ENCODE measurements at regions not wholly inside any gene's neighbourhood (a gene's known extent, or its start where the extent isn't known, plus 50 kb on each side); places are given as distances from the start of the nearest gene placed in this dataset.

DNA sequence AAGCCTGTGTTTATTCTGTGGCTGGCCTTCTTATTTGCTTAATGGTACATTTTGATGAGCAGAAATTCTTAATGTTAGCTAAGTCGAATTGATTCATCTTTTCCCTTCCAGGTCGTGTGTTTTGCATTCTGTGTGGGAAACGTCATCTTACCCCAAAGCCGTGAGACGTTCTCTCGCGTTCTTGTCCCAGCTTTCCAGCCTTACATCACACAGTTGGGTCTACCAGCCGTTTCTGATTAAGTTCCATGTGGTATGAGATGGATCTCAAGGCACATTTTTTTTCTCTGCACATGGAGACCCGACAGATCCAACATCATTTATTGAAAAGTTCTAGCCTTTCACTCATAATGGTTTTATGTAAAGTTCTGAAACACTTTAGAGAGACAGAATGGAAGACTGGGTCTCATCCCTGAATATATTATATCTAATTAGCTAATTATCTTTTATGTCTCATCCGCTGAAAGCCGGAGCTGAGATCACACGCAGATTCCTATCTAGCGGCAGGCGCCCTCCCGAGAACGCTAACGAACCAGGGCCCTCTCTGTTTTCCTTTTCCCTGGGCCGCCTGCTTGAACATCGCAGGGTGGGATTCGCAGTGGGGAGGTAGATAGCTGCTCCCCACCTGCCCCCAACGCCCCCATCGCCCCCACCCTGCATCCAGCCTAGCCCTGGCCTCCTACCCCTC lies 1162.2 kb downstream of the BRD1 start:
- Histone ChIP-seq H3K27ac (ENCODE audit: low read depth, low read length) (no peak overlapping the region), H3K4me1 (ENCODE audit: control insufficient read depth in 5 of 5, insufficient read depth in 5 of 5, low read length in 5 of 5) (no peaks in the 10 kb centered on the region), H3K9me3 (ENCODE audit: control insufficient read depth in 5 of 5, low read length in 5 of 5) (peaks cover 0 to 18% (median 14%) of the 10 kb centered on the region in 5 donors), H3K36me3 (ENCODE audit: control insufficient read depth in 5 of 5, insufficient read depth in 5 of 5, low read length in 5 of 5) (no peaks in the 10 kb centered on the region), H3K27me3 (ENCODE audit: control insufficient read depth in 5 of 5, insufficient read depth in 4 of 5, low read length in 5 of 5) (peaks cover 0 to 13% (median 5%) of the 10 kb centered on the region in 5 donors), H3K9ac (ENCODE audit: low read length in 5 of 5) (no peak overlapping the region), H3K4me3 (ENCODE audit: low read depth in 1 of 5, low read length in 5 of 5) (no peak overlapping the region)

DNA sequence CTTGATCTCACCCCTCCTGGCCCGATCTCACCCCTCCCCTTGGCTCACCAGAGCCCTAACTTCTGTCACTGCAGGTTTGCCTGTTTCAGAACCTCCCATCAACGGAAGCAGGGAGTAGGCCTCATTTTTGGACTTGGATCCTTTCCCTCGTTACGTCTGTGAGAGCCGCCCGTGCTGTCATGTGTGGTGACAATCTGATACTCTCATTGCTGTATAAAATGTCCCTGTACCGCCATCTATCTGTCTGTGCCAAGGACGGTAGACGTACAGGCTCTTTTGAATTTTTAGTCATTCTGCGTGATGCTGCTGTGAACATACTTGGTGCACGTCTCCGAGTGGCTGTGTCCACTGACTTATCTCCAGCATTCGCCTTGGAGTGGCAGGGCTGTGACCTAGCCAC lies 1163.1 kb downstream of the BRD1 start:
- Histone ChIP-seq H3K9ac (ENCODE audit: low read length in 5 of 5) (no peak overlapping the region), H3K27ac (ENCODE audit: low read depth, low read length) (no peak overlapping the region)

DNA sequence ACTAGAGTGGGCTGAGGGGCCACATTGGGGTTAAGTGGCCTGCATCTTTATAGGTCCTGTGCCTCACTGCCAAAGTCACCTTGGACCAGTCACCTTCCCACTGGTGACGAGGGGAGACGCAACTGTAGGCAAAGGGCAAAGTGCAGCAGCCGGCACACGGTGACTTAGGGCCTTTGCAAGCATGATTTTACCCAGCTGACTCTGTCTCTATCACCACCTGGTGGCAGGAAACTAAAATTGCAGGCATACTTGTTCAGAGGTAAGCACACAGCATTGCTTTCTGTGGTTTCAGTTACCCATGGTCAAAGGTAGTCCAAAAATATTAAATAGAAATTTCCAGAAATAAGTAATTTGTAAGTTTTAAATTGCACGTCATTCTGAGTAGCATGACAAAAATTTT lies 1164.4 kb downstream of the BRD1 start:
- Histone ChIP-seq H3K27me3 (ENCODE audit: control insufficient read depth in 5 of 5, insufficient read depth in 4 of 5, low read length in 5 of 5) (peaks cover 0 to 16% (median 8%) of the 10 kb centered on the region in 5 donors), H3K4me3 (ENCODE audit: low read depth in 1 of 5, low read length in 5 of 5) (no peak overlapping the region), H3K9ac (ENCODE audit: low read length in 5 of 5) (no peak overlapping the region), H3K36me3 (ENCODE audit: control insufficient read depth in 5 of 5, insufficient read depth in 5 of 5, low read length in 5 of 5) (no peaks in the 10 kb centered on the region), H3K9me3 (ENCODE audit: control insufficient read depth in 5 of 5, low read length in 5 of 5) (peaks cover 0 to 18% (median 14%) of the 10 kb centered on the region in 5 donors), H3K27ac (ENCODE audit: low read depth, low read length) (no peak overlapping the region), H3K4me1 (ENCODE audit: control insufficient read depth in 5 of 5, insufficient read depth in 5 of 5, low read length in 5 of 5) (no peaks in the 10 kb centered on the region)

More for the DNA sequence above, 1163.1 kb downstream of the BRD1 start:
- Histone ChIP-seq H3K4me3 (ENCODE audit: low read depth in 1 of 5, low read length in 5 of 5) (no peak overlapping the region), H3K9me3 (ENCODE audit: control insufficient read depth in 5 of 5, low read length in 5 of 5) (peaks cover 0 to 18% (median 14%) of the 10 kb centered on the region in 5 donors), H3K36me3 (ENCODE audit: control insufficient read depth in 5 of 5, insufficient read depth in 5 of 5, low read length in 5 of 5) (no peaks in the 10 kb centered on the region), H3K4me1 (ENCODE audit: control insufficient read depth in 5 of 5, insufficient read depth in 5 of 5, low read length in 5 of 5) (no peaks in the 10 kb centered on the region), H3K27me3 (ENCODE audit: control insufficient read depth in 5 of 5, insufficient read depth in 4 of 5, low read length in 5 of 5) (peaks cover 0 to 13% (median 4%) of the 10 kb centered on the region in 5 donors)

DNA sequence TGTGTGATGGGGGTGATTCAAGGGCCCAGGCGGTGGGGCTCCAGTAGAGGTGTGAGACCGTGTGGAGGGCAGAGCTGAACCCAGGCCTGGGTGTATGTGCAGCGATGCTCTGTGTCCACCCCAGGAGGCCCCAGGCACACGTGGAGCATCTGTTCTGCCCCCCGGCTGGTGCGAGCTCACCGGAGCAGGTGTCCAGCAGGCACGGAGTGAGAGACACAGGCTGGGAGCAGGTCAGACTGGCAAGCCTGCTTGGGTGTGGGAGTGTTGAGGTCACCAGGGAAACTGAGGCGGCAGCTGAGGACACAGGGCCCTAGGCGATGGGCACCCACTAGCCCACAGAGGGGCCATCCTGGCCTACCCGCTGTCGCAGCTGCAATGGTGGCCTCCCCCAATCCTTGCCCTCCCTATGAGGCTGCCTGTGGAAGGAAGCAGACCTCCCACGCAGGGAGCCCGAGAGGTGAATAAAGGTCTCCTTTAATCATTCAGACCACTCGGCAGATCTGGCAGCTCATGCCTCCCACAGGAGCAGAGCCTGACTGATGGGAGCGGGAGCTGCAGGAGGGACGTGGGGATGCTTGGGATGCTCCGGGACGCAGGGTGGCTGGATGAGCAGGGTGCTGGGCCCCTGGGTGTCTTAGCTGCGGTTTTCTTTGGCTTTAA lies 1165.1 kb downstream of the BRD1 start:
- Histone ChIP-seq H3K4me1 (ENCODE audit: control insufficient read depth in 5 of 5, insufficient read depth in 5 of 5, low read length in 5 of 5) (no peaks in the 10 kb centered on the region), H3K27me3 (ENCODE audit: control insufficient read depth in 5 of 5, insufficient read depth in 4 of 5, low read length in 5 of 5) (peaks cover 0 to 16% (median 8%) of the 10 kb centered on the region in 5 donors), H3K36me3 (ENCODE audit: control insufficient read depth in 5 of 5, insufficient read depth in 5 of 5, low read length in 5 of 5) (no peaks in the 10 kb centered on the region), H3K9ac (ENCODE audit: low read length in 5 of 5) (no peak overlapping the region), H3K9me3 (ENCODE audit: control insufficient read depth in 5 of 5, low read length in 5 of 5) (peaks cover 0 to 18% (median 14%) of the 10 kb centered on the region in 5 donors), H3K4me3 (ENCODE audit: low read depth in 1 of 5, low read length in 5 of 5) (no peak overlapping the region), H3K27ac (ENCODE audit: low read depth, low read length) (no peak overlapping the region)

DNA sequence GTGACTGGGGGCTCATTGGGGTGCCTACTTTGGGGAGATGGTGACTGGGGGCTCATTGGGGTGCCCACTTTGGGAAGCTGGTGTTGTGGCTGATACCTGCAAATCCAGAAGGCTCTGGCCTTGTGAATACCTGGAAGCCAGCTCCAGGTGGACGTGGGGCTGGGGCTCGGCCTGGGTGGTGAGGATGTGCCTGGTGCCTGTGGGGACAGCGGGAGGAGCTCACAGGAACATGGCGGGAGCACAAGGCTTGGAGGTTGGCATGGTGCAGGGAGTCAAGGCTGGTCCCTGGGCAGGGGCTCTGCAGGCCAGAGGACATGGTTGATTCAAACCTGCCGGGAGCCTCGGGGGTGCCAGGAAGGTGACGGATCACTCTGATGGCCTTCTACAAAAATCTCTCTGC lies 1165.7 kb downstream of the BRD1 start:
- Histone ChIP-seq H3K9me3 (ENCODE audit: control insufficient read depth in 5 of 5, low read length in 5 of 5) (peaks cover 0 to 18% (median 14%) of the 10 kb centered on the region in 5 donors), H3K27ac (ENCODE audit: low read depth, low read length) (no peak overlapping the region), H3K27me3 (ENCODE audit: control insufficient read depth in 5 of 5, insufficient read depth in 4 of 5, low read length in 5 of 5) (peaks cover 0 to 16% (median 8%) of the 10 kb centered on the region in 5 donors), H3K4me1 (ENCODE audit: control insufficient read depth in 5 of 5, insufficient read depth in 5 of 5, low read length in 5 of 5) (no peaks in the 10 kb centered on the region), H3K9ac (ENCODE audit: low read length in 5 of 5) (no peak overlapping the region), H3K4me3 (ENCODE audit: low read depth in 1 of 5, low read length in 5 of 5) (no peak overlapping the region), H3K36me3 (ENCODE audit: control insufficient read depth in 5 of 5, insufficient read depth in 5 of 5, low read length in 5 of 5) (no peaks in the 10 kb centered on the region)

DNA sequence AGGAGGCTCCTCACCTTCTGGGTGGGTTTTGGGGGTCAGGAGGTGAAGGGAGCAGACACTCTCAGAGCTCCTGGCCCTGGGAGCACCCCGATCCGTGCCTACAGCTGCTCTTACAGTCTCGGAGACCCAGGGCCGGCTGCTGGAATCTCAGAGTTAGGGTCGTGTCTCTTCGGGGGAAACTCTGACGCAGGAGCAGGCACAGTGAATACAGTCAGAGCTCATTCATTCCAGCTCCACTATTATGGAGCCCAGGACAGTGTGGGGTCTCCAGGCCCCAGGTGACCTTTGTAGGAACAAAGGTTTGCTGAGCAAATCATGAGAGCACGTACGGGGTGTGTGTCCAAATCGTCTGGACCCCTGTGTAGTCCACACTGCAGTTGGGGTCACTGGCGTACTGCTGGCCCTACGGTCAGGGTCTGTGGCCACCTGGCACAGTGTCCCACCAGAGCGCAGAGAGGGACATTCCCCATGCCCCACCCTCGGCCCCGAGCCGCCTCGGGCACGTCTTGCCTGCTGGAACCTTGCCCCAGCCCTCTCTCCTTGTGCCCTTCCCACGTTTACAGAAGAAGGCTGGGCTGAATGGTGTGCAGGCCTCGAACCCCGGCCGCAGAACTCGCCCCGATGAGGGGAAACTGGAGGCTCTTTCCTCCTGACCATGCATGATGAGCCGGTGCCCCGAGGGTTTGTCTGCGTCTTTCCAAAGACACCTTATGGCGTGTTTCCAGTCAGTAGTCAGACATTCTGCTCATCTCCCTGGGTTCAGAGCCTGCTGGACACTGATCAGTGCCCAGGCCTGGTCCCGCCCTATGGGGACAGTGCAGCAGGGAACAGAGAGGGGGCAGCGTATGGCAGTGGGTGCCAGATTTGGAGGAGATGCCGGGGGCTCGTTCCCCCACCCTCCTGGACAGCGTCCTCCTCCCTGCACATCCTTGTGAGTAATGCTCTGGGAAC lies 1166.6 kb downstream of the BRD1 start:
- H3K27ac ChIP-seq (ENCODE audit: low read depth, low read length) = no peak overlapping the region
- no peaks in the 10 kb centered on the region for H3K4me1 ChIP-seq (ENCODE audit: control insufficient read depth in 5 of 5, insufficient read depth in 5 of 5, low read length in 5 of 5)
- H3K27me3 ChIP-seq (ENCODE audit: control insufficient read depth in 5 of 5, insufficient read depth in 4 of 5, low read length in 5 of 5) = peaks cover 0 to 12% (median 8%) of the 10 kb centered on the region in 5 donors
- H3K9ac ChIP-seq (ENCODE audit: low read length in 5 of 5) = no peak overlapping the region
- H3K9me3 ChIP-seq (ENCODE audit: control insufficient read depth in 5 of 5, low read length in 5 of 5) = peaks cover 0 to 18% (median 14%) of the 10 kb centered on the region in 5 donors
- H3K36me3 ChIP-seq (ENCODE audit: control insufficient read depth in 5 of 5, insufficient read depth in 5 of 5, low read length in 5 of 5) = no peaks in the 10 kb centered on the region
- no peak overlapping the region for H3K4me3 ChIP-seq (ENCODE audit: low read depth in 1 of 5, low read length in 5 of 5)

DNA sequence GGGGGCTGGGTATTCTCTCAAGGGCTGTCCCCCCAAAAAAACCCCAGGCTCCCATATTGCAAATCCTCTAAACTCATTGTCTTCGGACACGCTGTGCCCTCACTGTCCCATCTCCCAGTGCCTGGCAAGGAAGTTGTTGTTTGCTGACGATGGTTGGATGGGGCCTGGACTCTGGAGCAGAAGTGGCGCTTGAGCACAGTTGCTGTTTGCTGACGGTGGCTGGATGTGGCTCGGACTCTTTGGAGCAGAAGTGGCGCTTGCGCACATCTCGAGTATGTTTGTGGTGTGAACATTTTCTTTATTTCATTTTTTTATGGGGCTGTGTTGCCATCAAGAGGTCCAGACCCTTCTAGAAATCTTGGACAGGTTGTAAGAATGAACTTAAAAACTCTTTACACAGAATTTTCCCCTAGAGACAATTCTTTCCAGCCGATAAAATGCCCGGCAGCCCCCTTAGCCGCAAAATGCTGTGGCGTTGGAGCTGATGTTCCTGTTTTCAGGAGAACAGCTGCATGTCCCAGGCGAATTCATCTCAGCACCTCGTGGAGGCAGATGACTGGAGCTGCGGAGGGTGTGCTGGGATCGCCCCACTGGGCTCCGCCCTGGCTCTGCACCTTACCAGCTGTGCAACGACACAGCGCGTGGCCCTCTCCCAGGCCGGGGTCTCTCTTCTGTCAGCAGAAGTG lies 1167.4 kb downstream of the BRD1 start:
- H3K27me3 ChIP-seq (ENCODE audit: control insufficient read depth in 5 of 5, insufficient read depth in 4 of 5, low read length in 5 of 5) = peaks cover 0 to 12% (median 8%) of the 10 kb centered on the region in 5 donors
- H3K9me3 ChIP-seq (ENCODE audit: control insufficient read depth in 5 of 5, low read length in 5 of 5) = peaks cover 0 to 22% (median 14%) of the 10 kb centered on the region in 5 donors
- H3K27ac ChIP-seq (ENCODE audit: low read depth, low read length) = no peak overlapping the region
- H3K36me3 ChIP-seq (ENCODE audit: control insufficient read depth in 5 of 5, insufficient read depth in 5 of 5, low read length in 5 of 5) = no peaks in the 10 kb centered on the region
- H3K4me1 ChIP-seq (ENCODE audit: control insufficient read depth in 5 of 5, insufficient read depth in 5 of 5, low read length in 5 of 5) = no peaks in the 10 kb centered on the region
- no peak overlapping the region for H3K4me3 ChIP-seq (ENCODE audit: low read depth in 1 of 5, low read length in 5 of 5)
- no peak overlapping the region for H3K9ac ChIP-seq (ENCODE audit: low read length in 5 of 5)

DNA sequence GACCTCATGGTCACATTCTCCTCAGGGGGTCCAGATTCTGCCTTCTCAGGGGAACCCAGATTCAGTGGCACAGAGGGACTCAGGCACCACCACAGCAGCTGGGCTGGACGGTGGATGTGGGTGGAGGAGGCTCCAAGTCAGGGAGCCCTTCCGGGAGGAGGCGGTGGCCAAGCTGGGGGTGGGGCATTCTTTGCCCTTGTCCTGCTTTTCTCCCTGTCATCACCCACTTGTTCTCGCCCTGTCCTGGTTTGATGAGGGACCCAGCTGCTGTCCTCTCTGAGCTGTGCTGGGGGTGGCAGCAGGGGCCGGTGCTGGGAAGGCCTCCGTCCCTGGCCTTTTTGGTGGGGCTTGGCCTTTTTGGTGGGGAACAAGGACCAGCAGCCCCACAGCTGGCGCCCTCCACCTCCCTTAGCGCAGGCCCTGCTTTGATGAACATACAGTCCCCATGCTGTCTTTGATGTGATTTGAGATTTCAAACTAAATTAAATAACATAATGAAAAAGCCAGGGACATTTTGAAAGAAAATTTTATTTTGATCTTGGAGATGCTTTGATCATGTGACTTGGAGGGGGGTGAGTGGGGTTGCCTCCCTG lies 1168.2 kb downstream of the BRD1 start:
- H3K9ac ChIP-seq (ENCODE audit: low read length in 5 of 5) = no peak overlapping the region
- H3K27ac ChIP-seq (ENCODE audit: low read depth, low read length) = no peak overlapping the region
- H3K27me3 ChIP-seq (ENCODE audit: control insufficient read depth in 5 of 5, insufficient read depth in 4 of 5, low read length in 5 of 5) = peaks cover 2 to 12% (median 8%) of the 10 kb centered on the region in 5 donors
- peaks cover 0 to 23% (median 11%) of the 10 kb centered on the region in 5 donors for H3K9me3 ChIP-seq (ENCODE audit: control insufficient read depth in 5 of 5, low read length in 5 of 5)
- no peak overlapping the region for H3K4me3 ChIP-seq (ENCODE audit: low read depth in 1 of 5, low read length in 5 of 5)
- no peaks in the 10 kb centered on the region for H3K4me1 ChIP-seq (ENCODE audit: control insufficient read depth in 5 of 5, insufficient read depth in 5 of 5, low read length in 5 of 5)
- H3K36me3 ChIP-seq (ENCODE audit: control insufficient read depth in 5 of 5, insufficient read depth in 5 of 5, low read length in 5 of 5) = no peaks in the 10 kb centered on the region

DNA sequence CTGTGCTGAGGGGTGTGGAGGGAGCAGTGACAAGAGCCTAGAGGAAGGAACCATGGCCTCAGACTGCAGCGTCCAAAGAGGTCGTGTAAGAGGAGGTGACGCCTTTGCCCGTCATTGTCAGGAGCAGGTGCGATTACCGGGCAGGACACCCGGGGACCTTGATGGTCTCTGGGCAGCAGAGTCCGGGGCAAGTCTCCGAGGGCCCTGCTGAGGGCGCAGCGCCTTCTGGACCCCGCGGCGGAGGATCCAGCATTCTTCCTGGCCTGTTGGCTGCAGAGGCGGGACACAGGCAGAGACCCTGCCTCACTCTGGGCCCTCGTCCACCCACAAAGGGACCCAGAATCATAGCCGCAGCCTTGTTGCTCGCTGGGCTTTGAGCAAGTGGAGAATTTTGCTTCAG lies 1168.8 kb downstream of the BRD1 start:
- H3K27me3 ChIP-seq (ENCODE audit: control insufficient read depth in 5 of 5, insufficient read depth in 4 of 5, low read length in 5 of 5) = peaks cover 5 to 16% (median 10%) of the 10 kb centered on the region in 5 donors
- H3K9me3 ChIP-seq (ENCODE audit: control insufficient read depth in 5 of 5, low read length in 5 of 5) = peaks cover 0 to 20% (median 8%) of the 10 kb centered on the region in 5 donors
- H3K4me3 ChIP-seq (ENCODE audit: low read depth in 1 of 5, low read length in 5 of 5) = no peak overlapping the region
- no peak overlapping the region for H3K27ac ChIP-seq (ENCODE audit: low read depth, low read length)
- no peaks in the 10 kb centered on the region for H3K36me3 ChIP-seq (ENCODE audit: control insufficient read depth in 5 of 5, insufficient read depth in 5 of 5, low read length in 5 of 5)
- no peak overlapping the region for H3K9ac ChIP-seq (ENCODE audit: low read length in 5 of 5)
- H3K4me1 ChIP-seq (ENCODE audit: control insufficient read depth in 5 of 5, insufficient read depth in 5 of 5, low read length in 5 of 5) = no peaks in the 10 kb centered on the region
